Fibroblast of skin of abdomen (primary cell): ENCODE measurements at regions not wholly inside any gene's neighbourhood (a gene's known extent, or its start where the extent isn't known, plus 50 kb on each side); places are given as distances from the start of the nearest gene placed in this dataset.

Experiments
- DNase-seq: peaks from one replicate; pipeline ENCODE4 v3.0.0-alpha.2; 2013

GRCh38 chr11:86193297-86194095, 51.1 kb upstream of the EED start:
- DNase-seq, result peak; percentile 78

- no peak for DNase-seq
These were observed 51.9 kb upstream of the EED start for GRCh38 chr11:86192519-86193257.

- DNase-seq, result no peak
These were observed 52.7 kb upstream of the EED start for GRCh38 chr11:86191874-86192273.

GRCh38 chr11:86187027-86187426, 57.5 kb upstream of the EED start:
- DNase-seq, result no peak

GRCh38 chr11:86186386-86186785, 58.2 kb upstream of the EED start:
- no peak for DNase-seq

GRCh38 chr11:86185381-86185750, 59.2 kb upstream of the EED start:
- DNase-seq, result no peak

GRCh38 chr11:86184728-86185380, 59.7 kb upstream of the EED start:
- DNase-seq, result no peak

- peak; percentile 36 for DNase-seq
These were observed 60.9 kb upstream of the EED start for GRCh38 chr11:86183694-86184093.

- no peak for DNase-seq
These were observed 61.5 kb upstream of the EED start for GRCh38 chr11:86182976-86183584.

- DNase-seq, result no peak
These were observed 63.2 kb upstream of the EED start for GRCh38 chr11:86181379-86181778.

- DNase-seq, result no peak
These were observed 63.7 kb upstream of the EED start for GRCh38 chr11:86180851-86181250.

- DNase-seq, result no peak
These were observed 64.1 kb upstream of the EED start for GRCh38 chr11:86180423-86180822.

- no peak for DNase-seq
These were observed 64.9 kb upstream of the EED start for GRCh38 chr11:86179646-86180064.

GRCh38 chr11:86177302-86177701, 67.3 kb upstream of the EED start:
- no peak for DNase-seq

- DNase-seq, result no peak
These were observed 68.2 kb upstream of the EED start for GRCh38 chr11:86176165-86176884.

GRCh38 chr11:86175626-86176025, 68.9 kb upstream of the EED start:
- no peak for DNase-seq

- no peak for DNase-seq
These were observed 69.4 kb upstream of the EED start for GRCh38 chr11:86175191-86175590.

- peak; percentile 95 for DNase-seq
These were observed 70.2 kb upstream of the EED start for GRCh38 chr11:86174101-86175046.

GRCh38 chr11:86172894-86173293, 71.7 kb upstream of the EED start:
- DNase-seq, result peak; percentile 48

GRCh38 chr11:86171627-86172026, 72.9 kb upstream of the EED start:
- no peak for DNase-seq

- no peak for DNase-seq
These were observed 76.9 kb upstream of the EED start for GRCh38 chr11:86167499-86168164.
